Liver (tissue), 8 donors: ENCODE measurements at regions not wholly inside any gene's neighbourhood (a gene's known extent, or its start where the extent isn't known, plus 50 kb on each side); places are given as distances from the start of the nearest gene placed in this dataset.
"Not testable (repeated sequence)": the region's sequence is repeated elsewhere in the genome, so short reads cannot be mapped to it uniquely, and the experiment has no call there.

Experiments used
- DNase-seq: peaks from one replicate; pipeline ENCODE4 v3.0.0-alpha.2; 2017; ENCODE audit warnings: low spot score
- H3K27ac ChIP-seq, 2 donors: one replicate each; pipeline ENCODE4 v1.7.0; 2013; ENCODE audit warnings: inconsistent platforms in 2 of 2, low read length in 2 of 2, control low read depth in 1 of 2, low read depth in 1 of 2, mild to moderate bottlenecking in 1 of 2
- H3K27me3 ChIP-seq, 4 donors: one replicate each; pipeline versions ENCODE4 v1.6.1 to v1.7.0; 2013; ENCODE audit warnings: low read length in 3 of 4, inconsistent platforms in 1 of 4, mild to moderate bottlenecking in 1 of 4, moderate library complexity in 1 of 4; ENCODE audit not compliant: control insufficient read depth in 4 of 4, insufficient read depth in 4 of 4
- H3K36me3 ChIP-seq, 4 donors: one replicate each; pipeline versions ENCODE4 v1.6.1 to v1.7.0; 2013; ENCODE audit warnings: low read length in 3 of 4, mild to moderate bottlenecking in 3 of 4, low read depth in 1 of 4, moderate library complexity in 1 of 4; ENCODE audit not compliant: control insufficient read depth in 4 of 4, insufficient read depth in 3 of 4
- H3K4me1 ChIP-seq, 4 donors: one replicate each; pipeline versions ENCODE4 v1.6.1 to v1.7.0; 2013; ENCODE audit warnings: low read length in 3 of 4, mild to moderate bottlenecking in 3 of 4, moderate library complexity in 1 of 4; ENCODE audit not compliant: control insufficient read depth in 4 of 4, insufficient read depth in 4 of 4
- H3K4me3 ChIP-seq, 3 donors: one replicate each; pipeline versions ENCODE4 v1.6.1 to v1.7.0; 2013; ENCODE audit warnings: low read length in 3 of 3, control low read depth in 1 of 3, low read depth in 1 of 3, mild to moderate bottlenecking in 1 of 3
- H3K9ac ChIP-seq, 2 donors: one replicate each; pipeline ENCODE4 v1.7.0; 2013; ENCODE audit warnings: low read length in 2 of 2, mild to moderate bottlenecking in 2 of 2, moderate library complexity in 2 of 2, control low read depth in 1 of 2, low read depth in 1 of 2
- H3K9me3 ChIP-seq, 4 donors: one replicate each; pipeline versions ENCODE4 v1.6.1 to v1.7.0; 2013; ENCODE audit warnings: low read length in 3 of 4; ENCODE audit not compliant: control insufficient read depth in 4 of 4
- ATF3 ChIP-seq: IDR thresholded peaks from 2 replicates; pipeline ENCODE4 v1.6.1; 2016; ENCODE audit warnings: antibody characterized with exemption
- CTCF ChIP-seq: fragments of 150-350 bp; IDR thresholded peaks from 2 replicates; pipeline ENCODE4 v1.5.1; 2017; ENCODE audit warnings: improper control_type of control experiment, low read depth, low read length; ENCODE audit not compliant: missing input control
- EGR1 ChIP-seq, 2 donors: IDR thresholded peaks; 2 replicates each; pipeline ENCODE4 v1.6.1; 2016 to 2018; ENCODE audit warnings: antibody characterized with exemption in 2 of 2, low read depth in 2 of 2
- FOXA1 ChIP-seq: IDR thresholded peaks from 2 replicates; pipeline ENCODE4 v1.6.1; 2016; ENCODE audit warnings: antibody characterized with exemption
- FOXA2 ChIP-seq: IDR thresholded peaks from 2 replicates; pipeline ENCODE4 v1.6.1; 2016; ENCODE audit warnings: antibody characterized with exemption
- HNF4A ChIP-seq, 2 donors: conservative IDR thresholded peaks; 2 replicates each; pipeline ENCODE4 v1.6.1; 2016; ENCODE audit warnings: antibody characterized with exemption in 2 of 2, mild to moderate bottlenecking in 2 of 2
- HNF4G ChIP-seq: IDR thresholded peaks from 2 replicates; pipeline ENCODE4 v1.6.1; 2016; ENCODE audit warnings: antibody characterized with exemption
- JUND ChIP-seq, 2 donors: IDR thresholded peaks; 2 replicates each; pipeline ENCODE4 v1.6.1; 2016; ENCODE audit warnings: antibody characterized with exemption in 2 of 2
- MAX ChIP-seq: IDR thresholded peaks from 2 replicates; pipeline ENCODE4 v1.6.1; 2016; ENCODE audit warnings: antibody characterized with exemption
- RAD21 ChIP-seq, 2 donors: IDR thresholded peaks; 2 replicates each; pipeline ENCODE4 v1.6.1; 2016; ENCODE audit warnings: antibody characterized with exemption in 2 of 2, mild to moderate bottlenecking in 2 of 2
- REST ChIP-seq: IDR thresholded peaks from 2 replicates; pipeline ENCODE4 v1.6.1; 2016; ENCODE audit warnings: antibody characterized with exemption, mild to moderate bottlenecking
- RXRA ChIP-seq, 2 donors: IDR thresholded peaks; 2 replicates each; pipeline ENCODE4 v1.6.1; 2017 to 2018; ENCODE audit warnings: antibody characterized with exemption in 2 of 2, mild to moderate bottlenecking in 1 of 2
- SP1 ChIP-seq: IDR thresholded peaks from 2 replicates; pipeline ENCODE4 v1.6.1; 2018; ENCODE audit warnings: antibody characterized with exemption, mild to moderate bottlenecking
- TAF1 ChIP-seq: conservative IDR thresholded peaks from 2 replicates; pipeline ENCODE4 v1.6.1; 2016; ENCODE audit warnings: antibody characterized with exemption, mild to moderate bottlenecking
- YY1 ChIP-seq: IDR thresholded peaks from 2 replicates; pipeline ENCODE4 v1.6.1; 2016; ENCODE audit warnings: antibody characterized with exemption, mild to moderate bottlenecking
- WGBS: extraction: QIAGEN DNeasy Blood & Tissue Kit; methylation state at CpG from one replicate; pipeline ENCODE4 v1.1.7; 2013; 5-methylcytosine and 5-hydroxymethylcytosine counted together
- donor health status: healthy.
- donor health status: healthy.
- donor health status: healthy.
- donor health status: healthy.
- donor health status: healthy.

- TF ChIP-seq HNF4A (conservative IDR thresholded peaks at IDR 0.05): no peak
- TF ChIP-seq FOXA2: no peak
- no peak for TF ChIP-seq HNF4G
- no peak for TF ChIP-seq EGR1 (IDR thresholded peaks at IDR 0.05; ENCODE audit: low read depth in 2 of 2)
- TF ChIP-seq FOXA1: no peak
- no peak for TF ChIP-seq ATF3
- TF ChIP-seq JUND (IDR thresholded peaks at IDR 0.05): no peak
- no peak for TF ChIP-seq TAF1
- no peak for TF ChIP-seq REST
- no peak for TF ChIP-seq CTCF
- no peak for TF ChIP-seq YY1
- Histone ChIP-seq H3K9me3 (no peaks in the 10 kb centered on the region), H3K36me3 (no peaks in the 10 kb centered on the region), H3K27me3 (no peaks in the 10 kb centered on the region), H3K4me1 (peaks cover 0 to 10% (median 5%) of the 10 kb centered on the region in 4 donors), H3K27ac (no peak overlapping the region), H3K4me3 (no peak overlapping the region), H3K9ac (no peak overlapping the region)
- WGBS: 89% methylated on average over 2 of the region's 2 CpGs
- DNase-seq: no peak
These were observed 83.7 kb upstream of the CCDC71L start for GRCh38 chr7:106744563-106745091.

- Histone ChIP-seq H3K4me3 (peak overlapping the region in 1 of 3 donors; percentile 27), H3K27ac (peak overlapping the region; percentile 76 to 86), H3K9ac (peak overlapping the region; percentile 37 to 61)
- WGBS: 35% methylated on average over 2 of the region's 2 CpGs
- H3K4me1 ChIP-seq, DNase-seq, H3K27me3 ChIP-seq, H3K36me3 ChIP-seq, H3K9me3 ChIP-seq: not testable (repeated sequence)
- TF ChIP-seq SP1 (peak; percentile 97), HNF4A (conservative IDR thresholded peaks at IDR 0.05) (peak; percentile 76 to 78), JUND (IDR thresholded peaks at IDR 0.05) (peak; percentile 19 to 51), HNF4G (peak; percentile 27), YY1 (peak; percentile 59), FOXA2 (peak; percentile 80), MAX (peak; percentile 24), FOXA1 (peak; percentile 28), RXRA (IDR thresholded peaks at IDR 0.05) (peak; percentile 85), REST (peak; percentile 69), RAD21 (IDR thresholded peaks at IDR 0.05) (peak in 1 of 2 donors; percentile 18)
These were observed 86.3 kb upstream of the CCDC71L start for GRCh38 chr7:106747301-106747700.
